Sigmoid colon (tissue), 4 donors: ENCODE measurements at regions not wholly inside any gene's neighbourhood (a gene's known extent, or its start where the extent isn't known, plus 50 kb on each side); places are given as distances from the start of the nearest gene placed in this dataset.

Source experiments
- CTCF ChIP-seq, 4 experiments: fragments of 450-650 bp in 3 of 4; fragments of 200-600 bp in 1 of 4; IDR thresholded peaks; one replicate each; pipeline ENCODE4 v1.5.1; 2016 to 2019; ENCODE audit warnings: antibody characterized with exemption in 4 of 4, mild to moderate bottlenecking in 3 of 4, moderate library complexity in 2 of 4
- EP300 ChIP-seq, 4 donors: sonication (generic); formaldehyde crosslinking; IDR thresholded peaks; one replicate each; pipeline ENCODE4 v1.6.1; 2017; ENCODE audit warnings: antibody characterized with exemption in 4 of 4
- POLR2A ChIP-seq, 2 donors: fragments of 450-650 bp; IDR thresholded peaks; one replicate each; pipeline ENCODE4 v1.6.1; 2016; ENCODE audit warnings: antibody characterized with exemption in 2 of 2, mild to moderate bottlenecking in 2 of 2, moderate library complexity in 2 of 2
- POLR2AphosphoS5 ChIP-seq, 4 donors: sonication (generic); formaldehyde crosslinking; IDR thresholded peaks; one replicate each; pipeline ENCODE4 v1.6.1; 2017; ENCODE audit warnings: antibody characterized with exemption in 4 of 4

- TF ChIP-seq CTCF (IDR thresholded peaks at IDR 0.05): no peak
- TF ChIP-seq POLR2A (IDR thresholded peaks at IDR 0.05): no peak
- TF ChIP-seq POLR2AphosphoS5 (IDR thresholded peaks at IDR 0.05): no peak
- no peak for TF ChIP-seq EP300 (IDR thresholded peaks at IDR 0.05)
Observed at GRCh38 chr2:234669621-234670020, 172.7 kb upstream of the ARL4C start.
